HK-2 (cell line): ENCODE measurements at regions not wholly inside any gene's neighbourhood (a gene's known extent, or its start where the extent isn't known, plus 50 kb on each side); places are given as distances from the start of the nearest gene placed in this dataset.
A peak's percentile ranks its signal among the peaks of the same experiment; 100 is the strongest.
"Not testable (repeated sequence)": the region's sequence is repeated elsewhere in the genome, so short reads cannot be mapped to it uniquely, and the experiment has no call there.

Experiments
- DNase-seq: peaks from one replicate; pipeline ENCODE4 v3.0.0-alpha.2; 2018; ENCODE audit not compliant: unreplicated experiment

DNA sequence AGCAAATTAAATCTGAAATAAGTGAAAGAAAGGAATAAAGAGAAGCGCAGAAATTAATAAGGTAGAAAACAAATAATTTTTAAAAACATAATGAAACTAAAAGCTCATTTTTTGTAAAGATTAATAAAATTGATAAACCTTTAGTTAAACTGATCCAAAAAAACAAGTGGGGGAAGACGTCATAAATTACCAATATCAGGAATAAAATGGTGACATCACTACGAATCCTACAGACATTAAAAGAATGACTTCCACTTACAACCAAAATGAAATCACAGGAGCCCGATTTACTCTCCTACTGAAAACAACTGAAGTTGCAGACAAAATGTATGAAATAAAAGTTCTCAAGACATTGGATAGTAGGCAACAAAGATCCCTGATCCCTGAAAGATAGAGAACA lies 68.1 kb upstream of the IFFO2 start:
- DNase-seq = no peak

DNA sequence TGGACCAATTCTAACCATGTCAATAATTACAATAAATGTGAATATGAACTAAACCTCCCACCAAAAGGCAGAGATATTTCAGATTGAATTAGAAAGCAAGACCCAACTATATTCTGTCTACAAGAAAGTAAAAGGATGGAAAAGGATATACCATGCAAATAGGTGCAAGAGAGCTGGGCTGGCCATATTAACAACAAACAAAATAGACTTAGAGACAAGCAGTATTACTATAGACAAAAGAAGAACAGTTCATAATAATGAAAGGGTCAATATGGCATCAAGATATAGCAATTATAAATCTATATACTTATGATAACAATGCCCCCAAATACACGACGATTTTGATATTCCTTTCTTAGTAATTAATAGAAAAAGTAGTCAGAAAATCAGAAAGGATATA lies 67.3 kb upstream of the IFFO2 start:
- DNase-seq = no peak

DNA sequence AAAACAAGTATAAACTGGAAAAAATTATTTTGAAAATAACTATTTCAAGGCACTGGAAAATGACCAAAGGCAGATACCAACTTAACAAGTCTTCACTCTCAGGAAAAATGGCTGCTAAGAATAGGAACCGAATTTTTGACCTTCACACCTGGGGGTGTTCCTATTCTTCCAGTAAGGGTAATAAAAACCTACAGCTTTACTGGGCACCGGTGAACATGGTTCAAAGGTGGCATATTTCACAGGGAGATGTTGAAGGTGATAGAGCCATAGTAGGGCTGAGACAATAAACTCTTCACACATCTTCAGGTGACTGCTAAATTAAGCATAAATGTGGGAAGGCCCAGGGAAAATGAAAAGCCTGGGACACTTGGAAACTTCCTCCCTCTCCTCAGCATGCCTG lies 65.4 kb upstream of the IFFO2 start:
- no peak for DNase-seq

DNA sequence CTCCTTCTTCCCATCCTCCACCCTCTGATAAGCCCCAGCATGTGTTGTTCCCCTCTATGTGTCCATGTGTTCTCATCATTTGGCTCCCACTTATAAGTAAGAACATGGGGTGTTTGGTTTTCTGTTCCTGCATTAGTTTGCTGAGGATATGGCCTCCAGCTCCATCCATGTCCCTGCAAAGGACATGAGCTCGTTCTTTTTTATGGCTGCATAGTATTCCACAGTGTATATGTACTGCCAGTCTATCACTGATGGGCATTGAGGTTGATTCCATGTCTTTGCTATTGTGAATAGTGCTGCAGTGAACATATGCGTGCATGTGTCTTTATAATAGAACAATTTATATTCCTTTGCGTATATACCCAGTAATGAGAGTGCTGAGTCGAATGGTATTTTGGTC lies 62.8 kb upstream of the IFFO2 start:
- DNase-seq = not testable (repeated sequence)

DNA sequence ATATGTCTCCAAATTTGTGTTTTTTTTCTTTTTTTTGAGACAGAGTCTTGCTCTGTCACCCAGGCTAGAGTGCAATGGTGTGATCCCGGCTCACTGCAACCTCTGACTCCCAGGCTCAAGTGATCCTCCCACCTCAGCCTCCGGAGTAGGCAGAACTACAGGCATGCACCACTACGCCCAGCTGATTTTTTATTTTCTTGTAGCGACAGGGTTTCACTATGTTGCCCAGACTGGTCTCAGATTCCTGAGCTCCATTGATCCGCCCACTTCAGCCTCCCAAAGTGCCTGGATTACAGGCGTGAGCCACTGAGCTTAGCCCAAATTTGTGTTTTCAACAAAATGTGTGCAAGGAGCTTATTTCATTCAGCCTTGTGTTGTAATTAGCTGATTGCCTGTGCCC lies 59.0 kb upstream of the IFFO2 start:
- DNase-seq = no peak

DNA sequence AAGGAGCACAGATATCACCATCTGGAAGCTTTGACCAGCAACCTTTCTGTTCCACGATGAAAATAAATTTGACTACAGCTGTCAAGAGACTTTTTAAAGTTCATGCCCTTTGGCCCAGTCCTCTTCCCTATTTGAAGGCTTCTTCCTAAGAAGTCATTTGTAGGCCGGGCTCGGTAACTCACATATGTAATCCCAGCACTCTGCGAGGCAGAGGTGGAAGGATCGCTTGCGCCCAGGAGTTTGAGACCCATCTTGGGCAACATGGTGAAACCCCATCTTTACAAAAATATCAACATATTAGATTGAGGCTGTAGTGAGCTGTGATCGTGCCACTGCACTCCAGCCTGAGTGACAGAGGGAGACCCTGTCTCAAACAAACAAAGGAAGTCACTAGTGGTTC lies 58.3 kb upstream of the IFFO2 start:
- no peak for DNase-seq

DNA sequence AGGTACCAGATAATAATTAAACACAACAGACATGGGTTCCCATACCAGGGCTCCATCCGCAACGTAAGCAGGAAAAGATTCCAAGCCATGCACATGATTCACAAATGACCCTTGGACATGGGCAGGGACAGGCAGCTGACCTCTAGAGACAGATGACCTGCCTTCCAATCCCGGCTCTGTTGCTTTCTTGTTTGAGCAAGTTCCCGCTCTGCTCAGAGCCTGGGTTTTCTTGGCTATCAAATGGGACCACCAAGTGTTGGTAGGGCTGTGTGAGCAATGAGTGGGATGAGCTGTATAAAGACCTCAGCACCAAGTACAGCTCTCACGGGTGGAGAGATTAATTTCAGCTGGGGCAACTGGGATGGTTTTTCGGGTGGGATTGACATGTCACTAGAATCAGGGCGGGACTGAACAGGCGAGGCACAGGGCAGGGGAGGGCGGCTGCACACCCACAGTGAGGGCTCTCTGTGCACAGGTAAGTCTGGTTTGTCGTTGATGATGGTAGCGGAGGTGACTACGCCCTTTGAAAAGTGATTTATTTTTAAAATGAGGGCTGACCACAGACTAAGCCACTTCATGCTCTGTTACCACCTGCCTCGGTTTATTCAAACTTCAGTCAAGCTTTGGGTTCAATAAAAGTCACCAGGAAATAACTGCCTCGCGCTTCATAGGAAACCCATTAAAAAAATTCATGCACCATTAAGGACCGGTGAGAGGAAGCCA lies 57.5 kb upstream of the IFFO2 start:
- DNase-seq = no peak

DNA sequence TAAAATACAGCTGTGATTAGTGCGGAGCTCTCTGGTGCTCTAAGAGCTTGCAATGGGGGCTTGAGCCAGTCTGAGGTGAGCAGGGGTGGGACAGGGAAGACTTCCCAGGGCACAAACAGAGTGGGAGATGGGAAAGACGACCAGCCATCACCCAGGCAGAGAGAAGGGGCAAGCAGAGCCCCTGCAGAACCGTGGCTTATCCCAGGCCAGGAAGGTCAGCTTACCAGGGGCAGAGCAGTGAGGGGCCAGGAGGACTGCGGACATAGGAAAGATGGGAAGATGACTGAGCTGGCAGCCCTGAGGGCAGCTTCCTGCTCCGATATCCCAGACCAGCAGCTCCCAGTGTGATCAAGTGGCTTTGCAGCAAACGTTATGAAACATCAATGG lies 55.4 kb upstream of the IFFO2 start:
- no peak for DNase-seq

DNA sequence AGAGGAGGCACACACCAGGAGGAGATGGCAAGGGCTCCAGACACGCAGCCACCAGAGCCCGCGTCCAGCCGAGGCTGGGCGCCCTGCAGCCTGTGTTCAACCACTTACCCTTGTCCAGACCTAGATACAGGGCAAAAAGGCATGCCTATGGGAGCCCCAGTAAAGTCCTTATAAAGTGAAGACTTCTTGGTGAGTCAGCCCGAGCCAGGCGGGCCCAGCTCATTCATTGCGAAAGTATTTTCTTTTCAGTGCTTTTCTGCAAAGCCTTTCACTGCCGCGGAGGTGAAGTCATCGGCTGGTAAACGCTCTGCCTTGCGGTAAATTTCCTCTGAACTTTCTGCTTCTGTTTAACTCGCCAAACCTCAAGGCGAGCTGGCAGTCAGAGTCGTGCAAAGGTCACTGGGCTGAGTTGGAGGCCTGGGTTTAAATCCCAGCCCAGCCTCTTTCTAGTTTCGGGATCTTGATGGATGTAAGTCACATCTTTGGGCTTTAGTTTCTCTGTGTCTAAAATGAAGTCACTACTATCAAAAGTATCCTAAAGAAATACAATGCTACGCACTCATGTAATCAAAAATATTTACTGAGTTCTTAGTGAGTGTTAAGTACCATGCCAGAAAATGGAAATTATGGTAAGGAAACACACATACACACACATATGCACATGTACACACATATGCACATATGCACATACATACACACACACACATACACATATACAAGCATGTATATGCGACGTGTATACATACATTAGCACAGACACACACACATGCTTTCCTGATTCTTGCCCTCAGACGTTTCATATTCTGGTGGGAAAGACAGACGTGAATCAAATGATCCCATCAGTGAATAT lies 54.7 kb upstream of the IFFO2 start:
- peak; percentile 95 for DNase-seq

DNA sequence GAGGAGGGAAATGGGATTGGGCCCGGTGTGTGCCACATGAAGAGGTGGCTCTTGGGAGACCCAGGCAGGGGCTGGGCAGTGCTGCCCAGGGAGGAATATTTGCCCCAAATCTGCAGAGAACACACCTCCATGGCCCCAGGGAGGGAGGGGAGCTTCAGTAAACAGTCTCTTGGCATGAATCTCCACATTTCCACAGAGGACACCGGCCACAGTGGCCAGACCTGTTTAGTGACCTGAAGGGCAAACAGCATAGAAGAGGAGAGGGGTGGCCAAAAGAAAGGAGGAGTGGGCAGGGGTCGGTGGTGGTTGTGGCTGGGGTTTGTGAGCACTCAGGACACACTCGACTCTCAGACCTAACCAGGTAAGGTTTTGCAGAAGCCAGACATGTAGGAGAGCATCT lies 54.0 kb upstream of the IFFO2 start:
- peak; percentile 58 for DNase-seq

DNA sequence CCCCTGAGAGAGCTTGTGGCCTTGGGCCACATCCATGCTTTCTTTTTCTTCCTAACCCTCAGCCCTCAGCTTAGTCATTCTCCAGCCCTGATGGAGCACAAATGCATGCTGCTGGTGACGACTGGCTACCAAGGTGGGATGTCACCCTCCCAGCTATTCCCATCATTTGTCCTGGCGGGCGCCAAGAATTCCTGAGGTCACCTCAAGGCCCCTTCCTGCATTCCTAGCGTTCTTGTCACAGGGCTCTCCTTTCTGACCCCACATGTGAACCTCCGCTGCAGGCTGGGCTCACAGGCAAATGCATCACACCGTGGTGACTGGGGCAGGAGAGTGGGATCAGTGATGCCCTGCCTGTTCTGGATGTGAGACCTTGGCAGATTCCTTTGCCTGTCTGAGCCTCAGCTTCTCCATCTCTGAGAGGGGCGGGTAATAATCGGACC lies 53.4 kb upstream of the IFFO2 start:
- DNase-seq = peak; percentile 98

DNA sequence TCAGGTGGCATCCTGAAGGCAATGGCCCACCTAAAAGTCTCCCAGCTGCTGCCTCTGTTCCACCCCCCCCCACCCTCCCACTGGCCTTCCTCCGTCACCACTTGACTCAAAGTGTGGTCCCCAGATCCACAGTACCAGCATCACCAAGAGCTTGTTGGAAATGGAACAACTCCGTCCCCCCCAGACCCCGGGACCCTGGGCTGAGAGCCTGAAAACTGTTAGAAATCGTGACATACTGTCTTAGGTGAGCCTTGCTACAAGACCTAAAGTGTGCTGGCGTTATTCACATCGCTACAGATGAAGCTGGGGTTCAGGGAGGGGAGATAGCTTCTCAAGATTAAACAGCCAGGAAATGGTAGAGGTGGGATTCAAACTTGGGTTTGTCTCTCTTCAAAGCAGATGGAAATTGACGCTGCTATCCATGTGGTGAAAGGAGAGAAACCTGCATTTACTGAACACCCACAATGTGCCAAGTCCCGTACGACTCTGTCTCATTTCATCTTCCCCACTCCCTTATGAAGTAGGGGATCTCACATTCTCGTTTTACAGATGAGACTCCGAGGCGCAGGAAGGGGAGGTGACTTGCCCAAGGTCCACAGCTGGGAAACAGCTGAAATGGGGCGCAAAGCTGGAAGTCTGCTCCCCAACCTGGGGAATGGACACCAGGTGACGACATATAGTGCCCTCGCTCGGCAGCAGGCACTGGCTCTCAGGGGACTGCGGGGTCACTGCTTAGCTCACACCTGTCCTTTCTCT lies 52.8 kb upstream of the IFFO2 start:
- DNase-seq = no peak

DNA sequence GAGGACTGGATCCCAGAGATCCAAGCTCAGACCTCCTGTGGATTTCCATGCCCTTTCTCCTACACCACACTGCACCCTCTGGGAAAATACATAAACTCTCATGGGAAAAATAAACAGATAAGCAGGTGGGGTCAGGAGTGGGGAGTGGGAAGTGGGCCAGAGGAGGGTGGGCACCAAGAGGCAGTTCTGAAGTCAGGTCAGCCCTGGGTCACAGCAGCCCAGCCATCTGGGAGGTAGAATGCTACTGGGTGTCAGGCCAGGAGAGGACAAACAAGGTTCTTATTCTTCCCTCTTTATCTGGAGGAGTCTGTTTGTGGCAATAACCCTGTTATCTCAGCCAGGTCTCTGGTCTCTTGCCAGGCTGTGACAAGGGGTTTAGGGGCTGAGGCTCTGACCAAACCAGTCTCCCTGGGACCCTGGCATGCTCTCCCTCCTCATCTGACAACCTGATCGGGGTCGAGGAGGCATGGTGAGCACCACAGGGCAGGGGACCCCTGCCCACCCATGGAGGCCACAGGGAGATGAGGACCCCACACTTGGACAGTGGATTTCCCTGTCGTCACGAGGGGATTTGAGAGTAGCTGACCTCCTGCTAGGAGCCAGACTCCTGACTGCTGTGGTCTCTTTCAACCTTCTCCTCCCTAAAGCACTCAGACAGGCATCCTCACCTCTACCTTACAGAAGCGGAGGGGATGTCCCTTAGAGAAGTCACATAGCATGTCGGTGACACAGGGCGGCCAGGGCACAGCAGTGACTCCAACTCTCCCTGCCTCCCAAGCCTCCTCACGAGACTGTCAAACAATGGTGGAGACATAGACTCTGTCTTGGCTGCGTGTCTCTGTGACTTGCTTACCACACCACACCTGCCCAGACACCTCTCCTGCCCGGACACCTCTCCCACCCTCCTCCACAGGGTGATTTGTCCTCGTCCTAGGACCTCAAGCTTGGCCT lies 51.3 kb upstream of the IFFO2 start:
- DNase-seq = no peak

DNA sequence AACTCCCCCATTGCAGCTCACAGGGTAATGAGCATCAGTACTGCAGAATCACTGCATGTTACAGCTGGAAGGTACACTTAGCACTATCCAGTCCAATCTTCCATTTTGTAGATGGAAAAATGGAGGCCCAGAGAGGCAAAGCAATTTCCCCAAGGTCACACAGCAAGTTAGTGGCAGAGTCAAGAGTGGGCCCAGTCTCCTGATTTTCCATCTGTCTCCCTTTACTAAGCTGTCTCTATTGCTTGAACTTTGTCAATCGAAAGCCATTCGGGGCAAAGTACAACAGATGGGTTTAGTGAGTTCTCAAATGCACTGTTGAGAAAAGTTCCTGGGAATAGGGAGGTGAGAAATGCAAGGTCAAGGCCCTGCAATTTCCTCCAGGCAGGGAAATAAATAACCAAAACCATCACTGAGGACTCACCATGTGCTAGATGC lies 50.4 kb upstream of the IFFO2 start:
- no peak for DNase-seq
